ENCODE measurements at regions not wholly inside any gene's neighbourhood (a gene's known extent, or its start where the extent isn't known, plus 50 kb on each side); places are given as distances from the start of the nearest gene placed in this dataset.

- TF ChIP-seq EZH2 (IDR thresholded peaks at IDR 0.05), result no peak
- no peak for TF ChIP-seq CTCF (IDR thresholded peaks at IDR 0.05)
Observed at GRCh38 chr13:88707646-88708045, 1036.5 kb downstream of the SLITRK5 start.

Measured in neural progenitor cell (in vitro differentiated cells).